ENCODE measurements at regions not wholly inside any gene's neighbourhood (a gene's known extent, or its start where the extent isn't known, plus 50 kb on each side); places are given as distances from the start of the nearest gene placed in this dataset.

DNA sequence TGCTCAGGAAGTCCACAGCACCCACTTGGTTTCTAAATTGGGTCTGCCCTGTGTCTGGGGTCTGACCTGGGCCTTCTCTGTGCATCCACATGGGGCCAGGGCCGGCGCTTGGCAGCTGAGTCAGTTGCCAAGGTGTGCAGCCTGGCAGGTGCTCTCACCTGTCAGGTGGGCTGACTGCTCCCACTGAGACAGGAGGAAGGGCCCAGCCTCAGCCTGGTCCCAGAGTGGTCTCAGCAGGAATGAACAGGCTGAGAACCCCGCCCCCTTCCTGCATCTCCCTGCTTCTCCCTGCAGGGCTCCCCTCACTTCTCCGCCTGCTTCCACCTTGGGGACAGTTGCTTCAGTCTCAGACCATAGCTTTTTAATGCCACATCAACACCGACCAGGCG is 60.5 kb downstream of the BARX1 start:
- no peak for TF ChIP-seq EZH2 (IDR thresholded peaks at IDR 0.05; ENCODE audit: borderline replicate concordance, insufficient read depth, low read depth, low read length, poor library complexity, severe bottlenecking)
- TF ChIP-seq, protein P1, sequence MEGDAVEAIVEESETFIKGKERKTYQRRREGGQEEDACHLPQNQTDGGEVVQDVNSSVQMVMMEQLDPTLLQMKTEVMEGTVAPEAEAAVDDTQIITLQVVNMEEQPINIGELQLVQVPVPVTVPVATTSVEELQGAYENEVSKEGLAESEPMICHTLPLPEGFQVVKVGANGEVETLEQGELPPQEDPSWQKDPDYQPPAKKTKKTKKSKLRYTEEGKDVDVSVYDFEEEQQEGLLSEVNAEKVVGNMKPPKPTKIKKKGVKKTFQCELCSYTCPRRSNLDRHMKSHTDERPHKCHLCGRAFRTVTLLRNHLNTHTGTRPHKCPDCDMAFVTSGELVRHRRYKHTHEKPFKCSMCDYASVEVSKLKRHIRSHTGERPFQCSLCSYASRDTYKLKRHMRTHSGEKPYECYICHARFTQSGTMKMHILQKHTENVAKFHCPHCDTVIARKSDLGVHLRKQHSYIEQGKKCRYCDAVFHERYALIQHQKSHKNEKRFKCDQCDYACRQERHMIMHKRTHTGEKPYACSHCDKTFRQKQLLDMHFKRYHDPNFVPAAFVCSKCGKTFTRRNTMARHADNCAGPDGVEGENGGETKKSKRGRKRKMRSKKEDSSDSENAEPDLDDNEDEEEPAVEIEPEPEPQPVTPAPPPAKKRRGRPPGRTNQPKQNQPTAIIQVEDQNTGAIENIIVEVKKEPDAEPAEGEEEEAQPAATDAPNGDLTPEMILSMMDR (IDR thresholded peaks at IDR 0.05), result no peak

All from B cell (primary cell).